IMR-90 (cell line): ENCODE measurements at regions not wholly inside any gene's neighbourhood (a gene's known extent, or its start where the extent isn't known, plus 50 kb on each side); places are given as distances from the start of the nearest gene placed in this dataset.

Source experiments
- CEBPB ChIP-seq: IDR thresholded peaks from 2 replicates; pipeline ENCODE4 v1.6.1; 2012; ENCODE audit warnings: low read depth, low read length, improper control_type of control experiment
- CTCF ChIP-seq: conservative IDR thresholded peaks from 2 replicates; pipeline ENCODE4 v1.5.1; 2012; ENCODE audit warnings: mild to moderate bottlenecking, low read depth, low read length, improper control_type of control experiment
- FOS ChIP-seq: fragments of 150-350 bp; IDR thresholded peaks from 2 replicates; pipeline ENCODE4 v1.6.1; 2016; ENCODE audit warnings: low read depth, low read length
- MXI1 ChIP-seq: IDR thresholded peaks from 2 replicates; pipeline ENCODE4 v1.6.1; 2012; ENCODE audit warnings: low read depth, mild to moderate bottlenecking, low read length, moderate library complexity, borderline replicate concordance
- POLR2A ChIP-seq: IDR thresholded peaks from 2 replicates; pipeline ENCODE4 v1.6.1; 2012; ENCODE audit warnings: mild to moderate bottlenecking, low read depth, low read length
- RAD21 ChIP-seq: IDR thresholded peaks from 2 replicates; pipeline ENCODE4 v1.6.1; 2012; ENCODE audit warnings: low read length, improper control_type of control experiment

- TF ChIP-seq CTCF (no peak), CEBPB (no peak), RAD21 (no peak), FOS (no peak), POLR2A (no peak), MXI1 (no peak)
These were observed 423.8 kb upstream of the SULF2 start for GRCh38 chr20:48209102-48209501.
